Amniotic epithelial cell (primary cell): ENCODE measurements at regions not wholly inside any gene's neighbourhood (a gene's known extent, or its start where the extent isn't known, plus 50 kb on each side); places are given as distances from the start of the nearest gene placed in this dataset.
"Not testable (repeated sequence)": the region's sequence is repeated elsewhere in the genome, so short reads cannot be mapped to it uniquely, and the experiment has no call there.

Experiments
- DNase-seq: peaks from one replicate; pipeline ENCODE4 v3.0.0-alpha.2; 2010; ENCODE audit warnings: low read depth

- DNase-seq = no peak
Measured at GRCh38 chr6:168852376-168852884, 401.2 kb downstream of the THBS2 start.

GRCh38 chr6:168851460-168852375 lies 401.9 kb downstream of the THBS2 start:
- no peak for DNase-seq

DNA sequence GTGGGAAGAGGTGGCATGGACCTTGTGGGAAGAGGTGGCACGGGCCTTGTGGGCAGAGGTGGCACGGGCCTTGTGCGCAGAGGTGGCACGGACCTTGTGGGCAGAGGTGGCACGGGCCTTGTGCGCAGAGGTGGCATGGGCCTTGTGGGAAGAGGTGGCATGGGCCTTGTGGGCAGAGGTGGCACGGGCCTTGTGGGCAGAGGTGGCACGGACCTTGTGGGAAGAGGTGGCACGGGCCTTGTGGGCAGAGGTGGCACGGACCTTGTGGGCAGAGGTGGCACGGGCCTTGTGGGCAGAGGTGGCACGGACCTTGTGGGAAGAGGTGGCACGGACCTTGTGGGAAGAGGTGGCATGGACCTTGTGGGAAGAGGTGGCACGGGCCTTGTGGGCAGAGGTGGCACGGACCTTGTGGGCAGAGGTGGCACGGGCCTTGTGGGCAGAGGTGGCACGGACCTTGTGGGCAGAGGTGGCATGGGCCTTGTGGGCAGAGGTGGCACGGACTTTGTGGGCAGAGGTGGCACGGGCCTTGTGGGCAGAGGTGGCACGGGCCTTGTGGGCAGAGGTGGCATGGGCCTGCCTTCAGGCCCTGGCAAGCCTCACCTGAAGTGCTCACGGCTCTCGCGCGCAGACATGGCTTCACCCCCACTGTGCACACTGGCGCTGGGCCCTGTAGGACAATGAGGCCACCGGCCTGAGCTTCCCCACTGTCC lies 403.5 kb downstream of the THBS2 start:
- DNase-seq = not testable (repeated sequence)

DNA sequence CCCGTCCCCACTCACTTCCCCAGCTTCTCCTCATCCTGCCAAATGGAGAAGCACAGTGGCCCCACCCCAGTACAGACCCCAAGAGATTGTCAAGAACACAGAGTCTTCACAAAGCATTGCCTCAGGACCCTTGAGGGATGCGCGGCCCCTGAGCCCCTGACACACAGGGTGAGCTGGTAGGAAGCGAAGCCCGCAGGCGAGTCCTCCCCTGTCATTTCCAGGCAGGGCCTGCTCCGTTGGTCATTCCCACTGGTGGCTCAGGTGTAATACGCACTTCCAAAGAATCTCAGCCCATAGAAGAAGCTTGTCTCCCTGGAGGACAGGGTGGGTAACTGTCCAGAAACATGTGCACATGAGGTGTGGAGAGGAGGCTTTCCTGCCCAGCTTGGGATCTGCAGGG lies 404.2 kb downstream of the THBS2 start:
- DNase-seq = no peak

GRCh38 chr6:168848797-168849196 lies 404.8 kb downstream of the THBS2 start:
- DNase-seq = no peak

DNA sequence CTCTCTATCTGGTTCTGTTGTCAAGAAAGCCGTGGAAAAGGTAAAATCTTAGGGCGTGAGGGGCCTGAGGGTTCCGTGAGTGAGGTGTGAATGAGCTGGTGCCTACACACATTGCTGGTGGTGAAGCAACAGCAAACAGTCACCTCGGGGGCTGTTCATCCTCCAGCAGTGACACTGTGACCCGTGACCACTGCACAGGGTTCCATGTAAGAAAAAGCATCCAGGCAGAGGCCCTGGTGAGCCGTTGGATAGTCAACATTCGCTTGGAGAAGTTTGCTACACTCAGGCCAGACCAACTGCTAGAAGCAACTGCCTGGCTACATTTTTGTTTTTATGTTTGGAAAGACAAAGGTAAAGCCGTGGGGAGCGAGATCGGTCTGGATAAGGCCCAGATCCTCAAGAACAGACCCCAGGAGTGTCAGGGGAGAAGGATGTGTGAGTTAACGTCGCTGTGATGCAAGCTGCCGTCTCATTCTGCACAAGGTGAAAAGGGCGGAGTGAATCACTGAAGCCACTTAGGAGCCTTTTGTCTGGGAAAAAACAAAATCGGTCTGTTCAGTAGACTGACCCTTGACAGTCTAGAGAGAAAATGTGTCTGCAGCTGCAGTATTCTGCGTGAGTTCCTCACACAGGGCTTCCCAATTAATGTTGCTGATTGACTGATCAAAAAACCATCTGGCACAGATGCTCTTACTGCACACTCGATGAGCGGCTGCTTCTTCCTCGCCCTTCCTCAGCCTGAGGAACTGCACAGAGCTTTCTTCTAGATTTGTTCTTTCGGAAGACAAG lies 404.0 kb downstream of the SMOC2 start:
- no peak for DNase-seq

GRCh38 chr6:168842632-168843212 lies 401.7 kb downstream of the SMOC2 start:
- DNase-seq = not testable (repeated sequence)

GRCh38 chr6:168841609-168842278 lies 400.8 kb downstream of the SMOC2 start:
- DNase-seq = no peak

GRCh38 chr6:168840932-168841331 lies 399.9 kb downstream of the SMOC2 start:
- DNase-seq = not testable (repeated sequence)

- not testable (repeated sequence) for DNase-seq
Measured at GRCh38 chr6:168840299-168840698, 399.3 kb downstream of the SMOC2 start.

GRCh38 chr6:168838037-168838399 lies 397.0 kb downstream of the SMOC2 start:
- DNase-seq = no peak

DNA sequence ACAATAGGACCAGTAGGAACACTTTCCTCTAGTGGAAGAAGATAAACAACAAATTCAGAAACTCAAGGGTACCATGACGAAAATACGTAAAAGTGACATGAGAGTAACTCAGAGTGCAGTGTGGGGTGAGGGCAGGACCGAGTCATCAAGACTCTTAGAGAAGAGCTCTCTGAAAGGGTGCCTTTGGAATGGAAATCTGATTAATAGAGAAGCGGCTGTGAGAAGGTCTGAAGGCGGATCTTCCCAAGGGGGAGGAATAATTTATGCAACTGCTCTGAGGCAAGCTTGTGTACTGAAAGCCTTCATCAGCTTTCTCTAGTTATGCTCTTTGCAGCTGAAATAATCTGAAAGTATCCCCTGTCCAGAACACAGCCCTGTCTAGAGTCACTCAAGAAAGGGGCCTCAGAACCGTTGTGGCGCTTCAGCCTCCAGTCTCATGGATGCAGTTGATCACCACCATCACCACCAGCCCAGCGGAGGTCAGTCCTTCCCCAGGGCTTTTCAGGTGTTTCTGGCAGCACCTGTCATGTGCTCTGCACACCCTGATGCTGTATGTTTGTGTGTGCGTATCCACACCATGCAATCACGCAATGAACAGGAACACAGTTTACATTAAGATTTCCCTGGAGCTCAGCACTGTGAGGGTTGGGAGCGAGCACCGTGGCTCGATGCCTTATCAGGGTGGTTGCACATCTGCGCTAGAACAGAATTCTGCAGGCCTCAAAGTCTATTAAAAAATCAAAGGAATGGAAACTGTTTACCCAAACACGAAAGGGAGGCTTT lies 396.5 kb downstream of the SMOC2 start:
- no peak for DNase-seq

DNA sequence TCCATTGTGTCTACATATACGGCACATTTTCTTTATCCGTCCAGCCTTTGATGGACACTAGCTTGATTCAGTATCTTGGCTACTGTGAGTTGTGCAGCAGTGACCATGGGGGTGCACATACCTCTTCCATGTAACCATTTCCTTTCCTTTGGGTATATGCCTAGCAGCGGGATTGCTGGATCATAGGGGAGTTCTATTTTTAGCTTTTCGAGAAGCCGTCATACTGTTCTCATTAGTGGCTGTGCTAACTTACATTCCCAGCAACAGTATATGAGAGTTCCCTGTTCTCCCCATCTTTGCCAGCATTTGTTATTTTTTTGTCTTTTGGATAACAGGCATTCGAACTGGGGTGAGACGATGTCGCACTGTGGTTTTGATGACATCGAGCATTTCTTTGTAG lies 395.0 kb downstream of the SMOC2 start:
- no peak for DNase-seq

GRCh38 chr6:168834801-168835200 lies 393.8 kb downstream of the SMOC2 start:
- no peak for DNase-seq

DNA sequence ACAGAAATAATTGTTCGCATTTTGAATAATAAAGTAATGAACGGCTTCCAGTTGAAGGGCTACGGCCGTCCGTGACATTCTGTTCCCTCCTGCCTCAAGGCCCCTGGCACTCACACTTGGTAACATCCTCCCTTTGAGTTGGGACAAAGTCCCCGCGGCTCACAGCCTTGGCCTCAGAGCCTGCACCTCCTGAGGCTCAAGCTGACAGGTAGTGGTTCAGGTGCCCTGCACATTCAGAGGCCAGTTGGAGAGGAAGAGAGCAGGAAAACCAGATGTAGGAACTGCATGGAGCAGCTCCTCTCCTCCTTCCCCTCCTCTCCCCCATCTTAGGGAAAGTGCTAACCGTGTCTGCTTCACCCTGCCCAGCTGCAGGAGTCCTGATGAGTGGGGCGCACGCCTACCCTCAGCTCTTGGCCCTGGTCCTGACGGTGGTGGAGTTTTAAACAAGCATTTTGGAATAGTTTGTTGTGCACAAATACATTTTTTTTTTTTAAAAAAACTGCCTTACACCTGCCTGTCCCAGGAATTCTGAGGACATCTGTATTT lies 393.1 kb downstream of the SMOC2 start:
- no peak for DNase-seq

- no peak for DNase-seq
Measured at GRCh38 chr6:168828800-168829199, 387.8 kb downstream of the SMOC2 start.

GRCh38 chr6:168828035-168828434 lies 387.1 kb downstream of the SMOC2 start:
- DNase-seq = no peak

- no peak for DNase-seq
Measured at GRCh38 chr6:168827586-168827871, 386.5 kb downstream of the SMOC2 start.

- DNase-seq = no peak
Measured at GRCh38 chr6:168826726-168827585, 386.0 kb downstream of the SMOC2 start.

DNA sequence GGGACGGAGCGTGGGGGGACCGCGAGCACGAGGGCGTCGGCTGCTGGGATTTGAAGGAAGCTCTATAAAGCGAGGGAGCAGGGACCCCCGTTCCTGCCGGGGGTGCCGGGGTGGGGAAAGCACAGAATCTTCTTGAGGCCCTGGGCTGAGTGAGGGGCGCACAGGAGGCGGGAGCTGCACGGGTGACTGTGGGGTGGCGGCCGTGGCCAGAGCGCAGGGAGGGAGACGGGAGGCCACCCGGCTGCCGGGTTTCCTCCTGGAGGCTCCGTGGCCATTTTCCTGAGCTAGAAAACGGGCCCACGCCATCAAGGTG lies 385.1 kb downstream of the SMOC2 start:
- DNase-seq = no peak
